Iris pigment epithelial cell (primary cell): ENCODE measurements at regions not wholly inside any gene's neighbourhood (a gene's known extent, or its start where the extent isn't known, plus 50 kb on each side); places are given as distances from the start of the nearest gene placed in this dataset.

ENCODE experiments used
- DNase-seq: peaks from one replicate; pipeline ENCODE4 v3.0.0-alpha.2; 2011; ENCODE audit warnings: low read depth

- no peak for DNase-seq
Measured at GRCh38 chr11:71310184-71310583, 57.8 kb upstream of the SHANK2 start.

DNA sequence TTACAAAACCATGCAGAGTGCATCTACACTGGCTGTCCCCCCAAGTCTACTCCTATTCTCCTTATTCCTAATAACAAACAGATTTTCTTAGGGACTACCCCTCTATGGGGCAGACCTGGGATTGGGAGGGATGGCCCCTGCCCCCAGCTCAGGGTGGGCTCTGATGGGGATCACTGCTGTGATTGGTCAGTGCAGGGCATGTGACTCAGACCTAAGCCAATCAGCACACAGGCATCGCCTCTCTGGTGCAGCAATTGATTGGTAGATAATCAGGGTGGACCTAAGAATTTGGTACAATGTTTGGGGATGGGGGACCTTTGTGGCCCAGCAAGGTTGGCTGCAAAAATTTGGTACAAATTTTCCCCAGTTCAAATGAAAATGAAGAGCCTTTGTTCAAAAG is 57.2 kb upstream of the SHANK2 start:
- no peak for DNase-seq

GRCh38 chr11:71309181-71309580 is 56.8 kb upstream of the SHANK2 start:
- no peak for DNase-seq

DNA sequence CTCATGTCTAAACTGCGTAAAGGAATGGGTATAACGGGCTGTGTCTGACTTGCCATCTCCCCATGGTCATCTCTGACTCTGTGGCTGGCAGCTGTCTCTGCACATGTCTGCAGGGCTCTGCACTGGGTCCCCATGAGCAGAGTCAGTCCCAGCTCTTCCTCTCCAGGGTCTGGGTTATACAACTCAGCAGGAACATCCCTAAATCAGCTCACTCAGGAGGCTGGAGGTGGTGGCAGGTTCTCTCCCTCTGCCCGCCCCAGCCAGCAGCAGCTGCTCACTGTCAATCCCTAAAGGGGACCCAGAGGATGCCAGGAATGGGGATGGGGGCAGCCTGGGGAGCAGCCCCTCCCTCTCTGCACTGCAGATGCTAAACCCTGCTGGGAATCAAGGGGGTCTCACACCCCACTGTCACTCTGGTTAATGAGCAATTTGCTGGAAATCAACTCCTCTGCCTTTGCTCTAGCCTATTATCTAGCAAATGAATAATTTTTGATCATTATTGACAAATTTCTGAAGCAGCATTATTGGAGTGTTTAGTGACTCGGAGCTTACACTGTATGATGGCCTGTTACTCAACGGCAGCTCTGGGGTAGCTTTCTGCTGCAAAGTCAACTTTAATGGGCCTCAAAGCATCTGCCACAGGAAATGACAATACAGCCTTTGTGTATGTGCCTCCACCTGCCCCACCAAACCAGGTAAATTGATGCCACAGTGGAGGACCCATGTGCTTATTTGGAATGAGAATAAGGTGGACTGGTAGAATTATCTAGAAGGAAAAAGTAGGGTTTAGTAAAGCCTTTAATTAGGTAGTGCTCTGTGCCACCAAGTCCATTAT is 55.7 kb upstream of the SHANK2 start:
- no peak for DNase-seq

DNA sequence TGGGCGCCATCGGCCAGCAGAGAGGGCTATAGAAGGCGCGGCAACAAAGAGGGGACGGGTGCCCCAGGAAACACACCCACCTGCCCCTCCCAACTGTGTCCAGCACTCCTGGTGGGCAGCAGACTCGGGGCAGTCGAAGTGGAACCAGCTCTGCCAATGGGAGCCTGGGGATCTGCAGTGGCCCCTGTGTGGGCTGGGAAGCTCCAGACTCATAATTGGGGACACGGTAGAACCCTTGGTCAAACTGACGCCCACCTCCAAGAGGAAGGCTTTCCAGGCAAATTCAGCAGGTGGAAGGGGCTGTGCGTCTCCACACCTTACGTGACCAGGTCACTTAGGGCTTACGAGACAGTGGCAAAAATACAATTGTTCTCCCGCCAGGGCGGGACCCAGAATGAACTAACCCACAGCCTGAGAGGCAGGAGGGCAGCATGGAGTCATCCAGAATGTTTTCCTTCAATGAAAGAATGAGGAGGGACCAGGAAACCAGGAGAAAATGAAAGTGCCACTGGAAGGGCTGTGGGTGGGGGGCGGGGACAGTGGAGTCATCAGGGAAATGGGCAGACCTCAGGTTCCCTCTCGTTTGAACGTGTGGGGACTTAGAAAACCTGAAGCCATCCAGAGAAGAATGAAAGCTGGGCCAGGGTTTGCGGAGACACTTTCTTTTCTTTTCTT is 53.2 kb upstream of the SHANK2 start:
- no peak for DNase-seq

GRCh38 chr11:71305041-71305440 is 52.7 kb upstream of the SHANK2 start:
- DNase-seq: no peak

- no peak for DNase-seq
Measured at GRCh38 chr11:71304491-71304890, 52.1 kb upstream of the SHANK2 start.

DNA sequence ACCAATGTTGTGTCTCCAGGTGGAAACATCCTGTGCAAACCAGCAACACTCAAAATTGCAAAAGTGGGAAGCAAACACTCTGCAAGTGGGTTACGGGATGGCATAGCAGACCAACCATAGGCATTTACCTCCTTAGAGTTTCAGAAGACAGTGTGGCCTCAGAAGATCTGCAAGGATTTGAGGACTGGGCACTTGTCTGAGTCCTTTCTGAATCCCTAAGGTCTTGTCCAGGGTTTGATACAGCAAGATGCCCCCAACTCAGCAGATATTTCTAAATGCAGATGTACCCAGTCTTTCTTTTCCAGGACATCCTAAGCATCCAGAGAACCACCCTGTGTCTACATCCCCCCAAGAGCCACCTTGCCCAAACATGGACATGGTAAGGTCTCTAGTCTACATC is 51.7 kb upstream of the SHANK2 start:
- DNase-seq: no peak

DNA sequence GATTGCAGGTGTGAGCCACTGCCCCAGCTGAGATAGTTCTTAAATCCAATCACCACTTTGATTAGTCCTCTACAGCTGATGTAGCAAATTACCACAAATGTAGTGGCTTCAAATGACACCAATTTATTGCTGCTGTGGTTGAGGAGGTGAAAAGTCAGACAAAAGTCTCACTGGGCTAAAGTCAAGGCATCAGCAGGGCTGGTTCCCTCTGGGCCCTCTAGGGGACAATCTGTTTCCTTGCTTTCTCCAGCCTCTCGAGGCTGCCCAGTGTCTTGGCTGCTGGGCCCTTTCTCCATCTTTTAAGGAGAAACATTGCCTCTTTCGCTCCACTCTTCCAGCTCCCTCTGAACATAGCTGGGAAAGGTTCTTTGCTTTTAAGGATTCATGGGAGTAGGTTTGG is 50.5 kb upstream of the SHANK2 start:
- DNase-seq: no peak

GRCh38 chr11:71302534-71302909 is 50.1 kb upstream of the SHANK2 start:
- DNase-seq: no peak
